ENCODE measurements at regions not wholly inside any gene's neighbourhood (a gene's known extent, or its start where the extent isn't known, plus 50 kb on each side); places are given as distances from the start of the nearest gene placed in this dataset.

- DNase-seq: no peak
Observed at GRCh38 chr20:60586269-60587050, 628.2 kb downstream of the CDH26 start.

DNA sequence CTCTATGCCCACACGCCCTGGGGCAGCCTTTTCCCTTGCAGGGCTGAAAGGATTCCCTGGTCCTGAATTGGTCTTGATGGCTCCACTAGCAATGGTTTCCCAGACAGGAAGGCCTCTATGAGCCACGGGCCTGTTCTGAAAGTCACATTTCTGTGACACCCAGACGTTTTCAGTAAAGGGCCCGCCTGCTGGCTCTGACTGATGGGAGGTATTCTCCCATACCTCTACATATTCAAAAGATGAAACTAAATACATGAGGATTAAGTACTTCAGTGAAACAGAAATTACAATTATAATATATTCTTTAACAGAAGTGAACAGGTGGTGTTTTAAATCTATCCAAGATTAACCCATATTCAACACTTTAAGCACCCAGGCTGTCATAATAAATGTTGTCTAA, 629.8 kb downstream of the CDH26 start:
- DNase-seq: no peak

- no peak for DNase-seq
Observed at GRCh38 chr20:60589623-60590022, 631.4 kb downstream of the CDH26 start.

DNA sequence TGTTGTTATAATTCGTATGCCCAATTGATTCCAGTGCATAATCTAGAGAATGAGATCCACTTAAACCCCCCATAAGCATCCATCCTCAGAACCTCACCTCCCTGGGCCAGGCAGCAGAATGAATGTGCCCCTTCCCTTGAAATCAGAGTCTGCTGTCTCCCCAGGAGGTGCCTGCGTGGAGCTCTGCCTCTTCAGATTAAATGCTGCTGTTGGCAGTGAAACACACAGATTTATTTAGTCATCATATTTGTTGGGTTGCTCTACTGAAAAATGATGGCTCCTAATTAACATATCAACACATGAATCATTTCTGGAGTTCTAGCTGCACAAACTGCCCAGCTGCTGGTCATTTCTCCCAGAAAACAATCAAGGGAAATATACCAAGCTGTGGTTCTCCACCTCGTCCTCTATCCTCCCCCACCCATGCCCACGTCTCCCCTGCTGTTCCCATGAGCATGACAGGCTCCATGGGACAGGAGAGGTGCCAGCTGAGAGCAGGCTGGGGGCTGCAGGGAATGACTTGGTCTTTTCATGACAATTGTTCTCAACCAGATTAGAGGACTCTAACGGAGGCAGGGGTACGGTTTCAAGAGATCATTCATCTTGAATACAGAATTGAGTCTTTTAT, 633.1 kb downstream of the CDH26 start:
- no peak for DNase-seq

DNA sequence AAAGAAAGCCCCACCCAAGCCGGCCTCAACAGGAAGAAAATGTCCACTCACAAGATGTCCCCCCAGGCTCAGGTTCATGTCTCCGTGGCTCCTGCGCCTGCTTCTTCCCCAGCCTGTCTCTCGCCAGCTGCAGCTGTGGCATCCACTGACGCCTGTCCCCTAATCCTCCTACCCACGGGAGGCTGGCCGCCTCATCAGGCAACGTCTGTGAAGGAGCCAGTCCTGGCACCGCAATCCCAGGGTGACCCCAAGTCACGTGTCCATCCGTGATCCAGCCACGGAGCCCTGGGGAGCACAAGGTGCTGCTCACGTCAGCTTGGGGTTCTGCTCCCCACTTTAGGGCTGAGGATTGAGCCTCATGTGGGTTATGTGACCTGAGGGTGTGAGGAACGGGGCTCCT, 640.3 kb downstream of the CDH26 start:
- no peak for DNase-seq

GRCh38 chr20:60599381-60599780, 641.2 kb downstream of the CDH26 start:
- DNase-seq: no peak

DNA sequence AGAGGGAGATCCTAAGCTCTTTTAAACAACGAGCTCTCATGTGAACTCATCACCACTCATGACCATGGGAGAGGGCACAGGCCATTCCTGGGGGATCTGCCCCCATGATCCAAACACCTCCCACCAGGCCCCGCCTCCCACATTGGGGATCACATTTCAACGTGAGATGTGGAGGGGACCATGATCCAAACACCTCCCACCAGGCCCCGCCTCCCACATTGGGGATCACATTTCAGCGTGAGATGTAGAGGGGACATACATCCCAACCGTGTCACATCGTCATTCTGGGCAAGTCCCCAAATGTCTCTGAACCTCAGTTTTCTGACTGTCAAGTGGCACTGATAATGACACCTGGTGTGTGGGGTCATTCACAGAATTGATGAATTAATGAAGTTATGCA, 641.8 kb downstream of the CDH26 start:
- no peak for DNase-seq

DNA sequence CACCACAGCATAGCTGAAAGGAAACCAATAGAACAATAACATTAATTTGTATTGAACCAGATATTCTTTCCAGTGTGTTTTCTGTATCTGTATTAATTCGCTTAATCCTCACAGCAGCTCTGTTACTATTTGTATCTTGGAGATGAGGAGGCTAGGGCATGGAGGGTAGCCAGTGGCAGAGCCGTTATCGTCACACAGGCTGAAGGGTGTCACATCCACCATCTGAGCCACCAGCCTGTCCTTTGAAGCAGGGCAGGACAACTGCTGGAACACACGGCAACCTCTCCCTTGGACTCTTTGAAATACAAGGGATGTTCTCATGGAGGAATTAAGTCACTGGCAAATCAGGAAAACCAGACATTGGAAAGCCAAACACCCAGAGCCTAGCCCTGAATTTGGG, 628.0 kb upstream of the CDH4 start:
- DNase-seq: no peak

- no peak for DNase-seq
Observed at GRCh38 chr20:60627751-60628565, 624.1 kb upstream of the CDH4 start.

DNA sequence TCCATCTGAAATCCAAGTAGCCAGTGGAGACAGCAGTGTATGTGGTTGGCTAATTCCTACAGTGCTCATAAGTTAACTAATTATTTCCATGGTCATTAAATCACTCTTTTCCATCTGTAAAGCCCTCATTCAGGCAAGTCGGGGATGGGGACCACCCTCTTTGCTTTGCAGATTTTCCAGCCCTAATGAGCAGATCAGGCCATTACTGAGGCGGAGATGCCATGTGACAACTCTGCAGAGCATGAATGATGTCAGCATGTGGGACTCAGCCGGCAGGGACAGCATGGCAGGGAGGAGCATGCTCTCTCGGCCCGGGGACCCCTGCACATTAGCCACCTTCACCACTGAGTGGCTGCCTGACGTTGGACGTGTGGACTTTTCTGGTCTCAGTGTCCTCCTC, 623.3 kb upstream of the CDH4 start:
- no peak for DNase-seq

DNA sequence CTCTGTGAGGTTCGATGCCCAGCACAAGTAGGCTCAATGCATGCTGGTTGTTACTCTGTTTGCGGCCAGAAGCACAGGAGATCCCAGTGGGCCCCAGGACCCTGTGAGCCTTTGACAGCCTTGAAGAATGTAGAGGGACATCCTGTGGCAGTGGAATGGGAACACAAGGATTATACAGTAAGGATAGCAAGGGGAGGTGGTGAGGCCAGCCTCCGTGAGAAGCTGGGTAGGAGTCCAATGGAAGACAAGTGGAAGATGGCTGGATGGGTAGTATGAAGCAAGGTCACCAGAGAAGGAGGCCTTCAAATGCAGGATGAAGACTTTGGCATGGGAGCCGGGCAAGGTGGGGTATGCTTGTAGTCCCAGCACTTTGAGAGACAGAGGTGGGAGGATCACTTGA, 622.9 kb upstream of the CDH4 start:
- no peak for DNase-seq

- DNase-seq: no peak
Observed at GRCh38 chr20:60630609-60631008, 621.5 kb upstream of the CDH4 start.

DNA sequence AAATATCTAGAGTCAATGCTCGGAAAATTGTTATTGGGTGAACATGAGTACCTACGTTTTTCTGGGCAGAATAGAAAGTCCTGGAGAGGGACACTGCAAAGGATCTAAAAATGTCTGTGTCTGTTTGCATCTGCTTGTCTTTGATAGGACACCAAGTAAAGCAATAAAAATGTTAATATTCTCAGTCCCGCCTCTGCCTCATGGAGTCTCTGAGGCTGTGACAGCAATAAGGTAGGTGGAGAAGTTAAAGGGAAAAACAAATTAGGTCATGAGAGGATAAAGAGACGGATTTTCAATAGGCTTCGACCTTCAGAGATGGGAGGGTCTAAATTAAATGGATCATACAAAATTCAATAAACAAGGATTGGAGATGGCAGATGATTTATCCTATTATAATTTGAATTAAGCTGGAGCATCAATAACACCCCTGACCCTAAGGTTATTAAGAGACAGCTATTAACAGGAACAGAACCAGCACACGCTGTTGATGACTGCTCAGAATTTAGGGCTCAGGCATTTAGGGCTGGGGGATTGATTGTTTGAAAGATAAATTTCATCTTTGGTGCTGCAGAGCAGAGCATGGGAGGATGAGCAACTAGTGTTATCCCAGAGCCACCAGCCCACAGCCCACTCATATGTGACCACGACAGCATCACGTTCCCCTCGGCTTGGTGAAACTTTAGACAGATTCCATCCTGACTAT, 620.3 kb upstream of the CDH4 start:
- DNase-seq: no peak

DNA sequence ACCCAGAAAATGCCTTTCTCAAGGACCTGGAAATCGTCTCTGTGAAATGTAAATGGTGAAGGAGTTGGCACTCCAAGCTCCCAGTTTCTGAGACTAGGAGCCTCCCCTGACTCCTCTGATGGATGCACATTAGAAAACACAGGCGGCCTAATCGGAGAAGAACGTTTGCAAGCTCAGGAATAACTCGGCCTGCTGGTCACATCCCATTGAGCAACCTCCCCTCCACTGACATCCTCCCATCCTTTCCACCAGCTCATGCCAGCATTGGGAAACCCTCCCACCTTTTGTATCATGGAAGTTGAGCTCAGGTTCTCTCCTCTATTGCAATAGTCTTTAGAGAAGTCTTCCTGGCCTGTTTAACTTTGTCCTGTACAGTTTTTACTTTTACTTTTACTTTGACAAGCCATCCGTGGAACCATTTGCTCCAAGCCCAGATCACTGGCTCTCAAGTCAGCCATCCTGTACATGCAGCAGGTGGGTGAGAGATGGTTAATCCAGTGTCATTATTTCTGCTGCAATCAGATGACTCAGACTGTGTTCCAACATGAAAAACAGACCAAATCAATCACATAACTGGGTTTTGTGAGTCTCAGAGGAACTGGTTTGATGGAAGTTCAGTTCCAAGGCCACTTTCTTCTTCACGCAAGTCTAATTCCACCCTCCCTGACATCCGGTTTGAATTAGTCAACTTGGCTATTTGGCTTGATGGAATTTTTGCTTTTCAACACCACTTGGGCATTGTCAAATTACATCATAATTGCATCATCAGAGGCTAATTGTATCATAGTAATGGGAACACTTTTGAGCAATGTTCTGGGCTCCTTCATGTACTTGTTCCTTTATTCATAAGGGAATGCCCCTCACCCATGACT, 619.4 kb upstream of the CDH4 start:
- DNase-seq: no peak

DNA sequence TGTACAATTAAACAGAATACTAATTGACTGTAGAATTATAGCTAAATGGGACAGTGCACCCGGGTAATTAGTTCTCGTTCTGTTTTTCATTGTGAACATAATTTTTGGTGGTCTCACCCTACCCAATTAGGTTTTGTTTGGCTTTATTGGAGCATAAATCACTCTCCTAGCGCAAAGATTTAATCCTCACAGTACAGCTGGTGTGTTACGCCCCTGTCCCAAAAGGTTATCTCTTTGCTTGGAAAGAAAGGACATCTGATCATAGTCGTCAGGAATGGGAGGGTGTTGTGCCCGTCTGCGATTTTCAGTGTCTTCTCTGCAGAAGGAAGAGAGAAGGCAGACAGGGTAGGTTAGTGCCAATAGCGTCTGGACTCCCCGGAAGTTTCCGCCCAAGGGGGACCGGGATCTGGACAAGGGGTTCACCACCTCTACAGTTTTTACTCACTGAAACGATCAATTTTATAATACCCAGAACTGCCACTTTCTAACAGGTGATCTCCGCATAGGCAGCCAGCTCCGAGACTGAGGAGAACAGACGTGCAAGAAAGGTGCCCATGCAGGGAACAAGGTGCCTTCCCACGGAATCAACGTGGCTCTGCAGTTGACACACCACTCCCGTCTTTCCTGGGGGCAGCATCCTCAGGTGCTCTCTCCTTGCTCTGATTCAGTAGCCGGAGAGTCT, 617.4 kb upstream of the CDH4 start:
- DNase-seq: no peak

DNA sequence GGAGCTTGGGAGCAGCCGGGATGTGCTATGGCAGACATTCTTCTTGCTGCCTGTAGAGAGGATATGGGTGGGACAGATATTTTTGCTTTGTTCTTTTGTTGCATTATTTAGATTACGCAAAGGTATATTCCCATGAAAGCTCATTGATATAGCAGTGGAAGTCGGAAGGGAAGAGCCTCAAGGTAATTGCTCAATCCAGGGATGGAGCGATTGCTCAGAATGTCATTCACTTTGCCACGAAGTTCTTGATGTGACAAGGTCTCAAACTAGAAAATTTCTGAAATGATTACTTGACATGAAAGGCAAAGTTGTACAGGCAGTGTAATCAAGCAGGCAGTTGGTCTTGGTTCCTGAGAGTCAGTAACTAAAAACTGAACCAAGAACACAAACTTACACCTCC, 615.6 kb upstream of the CDH4 start:
- no peak for DNase-seq

GRCh38 chr20:60637801-60638200, 614.3 kb upstream of the CDH4 start:
- no peak for DNase-seq

DNA sequence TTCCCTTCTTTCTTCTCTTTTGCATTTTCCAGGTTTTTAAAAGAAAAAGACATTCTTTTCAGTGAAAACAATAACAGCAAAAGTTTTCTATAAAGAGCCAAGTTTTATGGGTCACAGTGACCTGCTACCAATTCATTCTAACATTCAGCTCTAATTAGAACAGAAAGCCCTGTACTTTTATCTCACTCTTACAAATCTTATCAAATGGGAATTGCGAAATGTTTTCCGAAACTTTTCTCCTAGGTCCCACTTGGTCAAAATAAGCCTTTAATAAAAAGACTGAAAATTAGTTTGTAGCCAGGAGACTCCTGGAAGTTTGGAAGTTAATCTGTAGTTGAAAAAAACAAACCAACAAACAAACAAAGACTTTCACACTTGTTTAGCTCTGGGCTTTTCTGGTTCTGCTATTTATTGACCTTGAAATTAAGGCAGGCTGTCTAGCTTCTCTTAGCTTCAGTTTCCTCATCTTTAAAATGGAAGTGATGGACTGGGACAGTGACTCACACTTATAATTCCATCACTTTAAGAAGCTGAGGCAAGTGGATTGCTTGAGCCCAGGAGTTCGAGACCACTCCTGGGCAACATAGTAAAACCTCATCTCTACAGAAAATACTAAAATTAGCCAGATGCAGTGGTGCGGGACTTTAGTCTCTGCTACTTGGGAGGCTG, 613.5 kb upstream of the CDH4 start:
- no peak for DNase-seq

DNA sequence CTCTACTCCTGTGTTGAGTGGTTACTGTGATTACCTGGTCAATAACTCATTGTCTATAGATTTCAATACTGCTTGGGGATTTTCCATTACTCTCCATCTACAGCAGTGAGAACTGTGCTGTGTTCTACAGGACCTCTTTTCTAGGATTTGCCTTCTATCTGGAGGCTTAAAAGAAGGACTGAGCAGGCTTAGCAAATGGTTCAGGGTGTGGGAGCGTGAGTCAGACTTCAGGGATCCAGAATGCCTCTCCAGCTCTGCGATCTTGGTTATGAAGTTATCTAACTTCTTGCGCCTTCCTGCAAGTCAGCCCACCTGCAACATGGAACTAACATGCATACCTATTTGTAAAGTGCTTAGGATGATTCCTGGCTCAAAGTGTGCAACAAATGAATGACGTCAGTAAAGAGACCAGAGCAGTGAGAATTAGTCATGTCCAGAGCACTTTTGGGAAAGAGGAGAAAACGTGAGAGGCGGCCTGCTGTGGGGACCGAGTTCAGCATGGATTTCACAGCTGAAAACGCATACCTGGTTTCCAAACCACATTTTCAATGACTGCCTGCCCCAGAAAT, 610.1 kb upstream of the CDH4 start:
- no peak for DNase-seq

DNA sequence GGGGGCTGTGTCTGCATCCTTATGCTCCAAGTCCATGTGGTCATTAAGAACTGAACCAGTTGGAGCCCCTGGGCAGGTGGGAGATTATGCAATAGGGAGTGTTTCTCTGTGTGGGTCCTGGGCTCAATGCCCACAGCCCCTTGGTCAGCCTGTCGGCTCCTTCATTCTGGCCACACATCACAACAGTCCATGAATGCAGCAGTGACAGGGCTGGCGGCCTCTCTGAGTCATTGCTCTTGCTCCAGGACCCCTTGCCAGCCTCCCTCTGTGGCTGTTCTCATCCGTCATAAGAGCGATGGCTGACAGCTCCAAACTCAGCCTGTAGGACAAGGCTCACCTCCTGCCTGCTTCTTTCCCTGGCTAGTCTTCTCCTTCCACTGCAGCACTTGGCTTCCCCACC, 609.5 kb upstream of the CDH4 start:
- no peak for DNase-seq

DNA sequence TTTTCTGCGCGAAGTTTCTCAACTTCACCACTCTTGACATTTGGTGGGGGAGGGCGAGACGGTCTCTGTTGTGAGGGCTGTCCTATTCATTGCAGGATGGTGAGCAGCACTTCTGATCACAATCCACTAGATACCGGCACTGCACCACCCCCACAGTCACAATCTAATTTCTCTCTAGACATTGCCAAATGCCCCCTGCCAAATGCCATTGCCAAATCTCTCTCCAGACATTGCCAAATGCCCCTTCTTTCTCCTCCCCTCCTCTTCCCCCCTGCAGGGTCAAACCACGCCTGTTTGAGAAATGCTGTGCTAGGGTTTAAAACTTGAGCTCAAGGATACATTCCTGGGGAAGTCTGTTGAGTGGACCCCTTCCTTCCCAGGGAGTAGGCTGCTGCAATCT, 603.5 kb upstream of the CDH4 start:
- no peak for DNase-seq

Measured in effector CD4-positive, alpha-beta T cell (primary cell).